ENCODE measurements at regions not wholly inside any gene's neighbourhood (a gene's known extent, or its start where the extent isn't known, plus 50 kb on each side); places are given as distances from the start of the nearest gene placed in this dataset.

- no peak for DNase-seq (ENCODE audit: low read depth)
- no peak overlapping the region for H3K4me3 ChIP-seq (ENCODE audit: low read depth, low read length)
- TF ChIP-seq CTCF (conservative IDR thresholded peaks at IDR 0.05; ENCODE audit: low read depth, low read length), result no peak
These were observed 475.6 kb upstream of the TNP1 start for GRCh38 chr2:217335341-217335966.

- no peak for TF ChIP-seq CTCF (conservative IDR thresholded peaks at IDR 0.05; ENCODE audit: low read depth, low read length)
- no peak for DNase-seq (ENCODE audit: low read depth)
These were observed 474.7 kb upstream of the TNP1 start for GRCh38 chr2:217334561-217334960.

GRCh38 chr2:217332866-217333265 lies 473.0 kb upstream of the TNP1 start:
- DNase-seq (ENCODE audit: low read depth), result no peak
- TF ChIP-seq CTCF (conservative IDR thresholded peaks at IDR 0.05; ENCODE audit: low read depth, low read length), result no peak
- H3K4me3 ChIP-seq (ENCODE audit: low read depth, low read length), result no peak overlapping the region

More at GRCh38 chr2:217334561-217334960, 474.7 kb upstream of the TNP1 start:
- H3K4me3 ChIP-seq (ENCODE audit: low read depth, low read length), result no peak overlapping the region

GRCh38 chr2:217332417-217332791 lies 472.5 kb upstream of the TNP1 start:
- H3K4me3 ChIP-seq (ENCODE audit: low read depth, low read length), result no peak overlapping the region
- no peak for TF ChIP-seq CTCF (conservative IDR thresholded peaks at IDR 0.05; ENCODE audit: low read depth, low read length)
- DNase-seq (ENCODE audit: low read depth), result no peak

GRCh38 chr2:217331523-217332416 lies 471.9 kb upstream of the TNP1 start:
- TF ChIP-seq CTCF (conservative IDR thresholded peaks at IDR 0.05; ENCODE audit: low read depth, low read length), result no peak
- H3K4me3 ChIP-seq (ENCODE audit: low read depth, low read length), result no peak overlapping the region
- peak; percentile 96 for DNase-seq (ENCODE audit: low read depth)

GRCh38 chr2:217330647-217331046 lies 470.8 kb upstream of the TNP1 start:
- no peak for TF ChIP-seq CTCF (conservative IDR thresholded peaks at IDR 0.05; ENCODE audit: low read depth, low read length)
- DNase-seq (ENCODE audit: low read depth), result no peak
- H3K4me3 ChIP-seq (ENCODE audit: low read depth, low read length), result no peak overlapping the region

All from epithelial cell of proximal tubule (primary cell).